ENCODE measurements at regions not wholly inside any gene's neighbourhood (a gene's known extent, or its start where the extent isn't known, plus 50 kb on each side); places are given as distances from the start of the nearest gene placed in this dataset.

DNA sequence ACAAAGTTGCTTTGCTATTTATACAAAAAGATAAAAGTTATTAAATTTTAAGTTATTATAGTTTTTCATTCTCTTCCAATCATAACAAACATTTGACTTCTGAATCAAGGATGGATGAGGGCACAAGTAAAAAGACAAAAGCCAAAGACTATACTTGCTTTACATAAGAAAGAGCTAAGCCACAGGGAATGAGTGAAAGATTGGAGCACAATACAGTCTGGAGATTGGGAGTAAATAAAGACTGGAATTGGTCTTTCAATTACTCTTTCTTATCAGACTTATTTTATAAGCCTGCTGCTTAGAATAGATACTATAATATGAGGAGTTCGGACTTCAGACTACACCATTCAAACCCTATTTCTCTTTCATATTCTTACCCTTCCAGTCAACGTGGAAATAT lies 1874.1 kb upstream of the PRR20A start:
- Histone ChIP-seq H2AFZ (ENCODE audit: insufficient read depth, low read depth, low read length, poor library complexity, severe bottlenecking) (no peak overlapping the region), H3K27me3 (replicated peaks in 1 of 4; ENCODE audit: control extremely low read depth in 1 of 4, control insufficient read depth in 3 of 4, insufficient read depth in 4 of 4, low read length in 3 of 4) (no peaks in the 10 kb centered on the region), H4K20me1 (ENCODE audit: control insufficient read depth, insufficient read depth, low read length, poor library complexity, severe bottlenecking) (no peaks in the 10 kb centered on the region), H3K9ac (ENCODE audit: low read length) (no peak overlapping the region), H3K27ac (ENCODE audit: low read length in 2 of 2) (no peak overlapping the region), H3K4me2 (replicated peaks; ENCODE audit: low read depth, low read length, poor library complexity, severe bottlenecking) (no peak overlapping the region), H3K79me2 (ENCODE audit: control insufficient read depth, insufficient read depth, low read length) (no peaks in the 10 kb centered on the region), H3K36me3 (replicated peaks in 1 of 2; ENCODE audit: control extremely low read depth in 1 of 2, control insufficient read depth in 1 of 2, extremely low read depth in 1 of 2, insufficient read depth in 2 of 2, low read length in 1 of 2) (no peaks in the 10 kb centered on the region), H3K4me3 (ENCODE audit: control extremely low read depth in 1 of 5, extremely low read depth in 1 of 5, insufficient read depth in 1 of 5, low read depth in 2 of 5, low read length in 4 of 5) (no peak overlapping the region), H3K9me3 (ENCODE audit: control extremely low read depth in 1 of 3, control insufficient read depth in 2 of 3, insufficient read depth in 1 of 3, low read length in 2 of 3) (no peaks in the 10 kb centered on the region), H3K4me1 (ENCODE audit: control insufficient read depth in 2 of 2, insufficient read depth in 2 of 2, low read length in 2 of 2) (no peaks in the 10 kb centered on the region)
- intact Hi-C loops (cut with micrococcal nuclease) = no loop called here
- no peak overlapping the region for H3K27ac Mint-ChIP-seq
- no peaks in the 10 kb centered on the region for H3K4me1 Mint-ChIP-seq
- CTCF ChIA-PET = no interaction called here
- H3K4me3 Mint-ChIP-seq = no peak overlapping the region
- no peaks in the 10 kb centered on the region for H3K27me3 Mint-ChIP-seq
- no peaks in the 10 kb centered on the region for H3K9me3 Mint-ChIP-seq (ENCODE audit: insufficient read depth)
- ATAC-seq (ENCODE audit: low read depth) (no peak), DNase-seq (no peak)
- POLR2A ChIA-PET = no interaction called here
- TF ChIP-seq EZH2 (IDR thresholded peaks at IDR 0.05; ENCODE audit: borderline replicate concordance, insufficient read depth, low read depth, low read length, poor library complexity, severe bottlenecking) = no peak
- TF ChIP-seq, protein P1, sequence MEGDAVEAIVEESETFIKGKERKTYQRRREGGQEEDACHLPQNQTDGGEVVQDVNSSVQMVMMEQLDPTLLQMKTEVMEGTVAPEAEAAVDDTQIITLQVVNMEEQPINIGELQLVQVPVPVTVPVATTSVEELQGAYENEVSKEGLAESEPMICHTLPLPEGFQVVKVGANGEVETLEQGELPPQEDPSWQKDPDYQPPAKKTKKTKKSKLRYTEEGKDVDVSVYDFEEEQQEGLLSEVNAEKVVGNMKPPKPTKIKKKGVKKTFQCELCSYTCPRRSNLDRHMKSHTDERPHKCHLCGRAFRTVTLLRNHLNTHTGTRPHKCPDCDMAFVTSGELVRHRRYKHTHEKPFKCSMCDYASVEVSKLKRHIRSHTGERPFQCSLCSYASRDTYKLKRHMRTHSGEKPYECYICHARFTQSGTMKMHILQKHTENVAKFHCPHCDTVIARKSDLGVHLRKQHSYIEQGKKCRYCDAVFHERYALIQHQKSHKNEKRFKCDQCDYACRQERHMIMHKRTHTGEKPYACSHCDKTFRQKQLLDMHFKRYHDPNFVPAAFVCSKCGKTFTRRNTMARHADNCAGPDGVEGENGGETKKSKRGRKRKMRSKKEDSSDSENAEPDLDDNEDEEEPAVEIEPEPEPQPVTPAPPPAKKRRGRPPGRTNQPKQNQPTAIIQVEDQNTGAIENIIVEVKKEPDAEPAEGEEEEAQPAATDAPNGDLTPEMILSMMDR (IDR thresholded peaks at IDR 0.05) = no peak
- no CpG with 5 or more reads among the region's 2 CpGs for WGBS (ENCODE audit: insufficient coverage)

DNA sequence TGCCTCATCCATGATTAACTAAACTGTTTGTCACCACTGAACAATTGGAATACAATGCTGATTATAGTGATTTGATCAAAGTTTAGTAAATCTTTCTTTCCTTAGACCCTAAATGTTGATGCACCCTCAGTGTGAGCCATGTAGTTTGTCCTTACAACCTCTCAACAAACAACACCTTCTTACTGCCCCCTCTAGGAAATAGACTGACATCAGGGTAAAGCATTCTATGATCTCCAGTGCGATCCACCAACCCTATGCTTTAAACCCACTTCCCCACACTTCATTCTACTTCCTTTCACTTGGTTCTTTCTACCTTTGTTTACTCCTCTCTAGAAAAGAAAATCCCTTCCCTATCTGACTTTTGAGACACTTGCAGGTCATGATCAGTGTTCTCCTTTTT lies 1842.5 kb upstream of the PRR20A start:
- H3K27ac Mint-ChIP-seq = no peak overlapping the region
- H3K27ac ChIP-seq (ENCODE audit: low read length in 2 of 2) = no peak overlapping the region

More for the DNA sequence above, 1842.5 kb upstream of the PRR20A start:
- H3K4me3 ChIP-seq (ENCODE audit: control extremely low read depth in 1 of 5, extremely low read depth in 1 of 5, insufficient read depth in 1 of 5, low read depth in 2 of 5, low read length in 4 of 5) = no peak overlapping the region
- H3K9me3 ChIP-seq (ENCODE audit: control extremely low read depth in 1 of 3, control insufficient read depth in 2 of 3, insufficient read depth in 1 of 3, low read length in 2 of 3) = peaks cover 0 to 8% (median 3%) of the 10 kb centered on the region in 3 donors
- Mint-ChIP-seq H3K9me3 (ENCODE audit: insufficient read depth) (peaks cover 8% of the 10 kb centered on the region), H3K27me3 (no peaks in the 10 kb centered on the region), H3K4me3 (no peak overlapping the region), H3K4me1 (no peaks in the 10 kb centered on the region)
- TF ChIP-seq, protein P1 (IDR thresholded peaks at IDR 0.05) = no peak
- no peak for TF ChIP-seq EZH2 (IDR thresholded peaks at IDR 0.05; ENCODE audit: borderline replicate concordance, insufficient read depth, low read depth, low read length, poor library complexity, severe bottlenecking)
- no peak overlapping the region for H2AFZ ChIP-seq (ENCODE audit: insufficient read depth, low read depth, low read length, poor library complexity, severe bottlenecking)
- H3K36me3 ChIP-seq (replicated peaks in 1 of 2; ENCODE audit: control extremely low read depth in 1 of 2, control insufficient read depth in 1 of 2, extremely low read depth in 1 of 2, insufficient read depth in 2 of 2, low read length in 1 of 2) = no peaks in the 10 kb centered on the region
- no peaks in the 10 kb centered on the region for H3K4me1 ChIP-seq (ENCODE audit: control insufficient read depth in 2 of 2, insufficient read depth in 2 of 2, low read length in 2 of 2)
- H3K9ac ChIP-seq (ENCODE audit: low read length) = no peak overlapping the region
- WGBS (ENCODE audit: insufficient coverage) = 86% methylated on average over 1 of the region's 1 CpG
- DNase-seq (no peak), ATAC-seq (ENCODE audit: low read depth) (no peak)
- no peaks in the 10 kb centered on the region for H3K79me2 ChIP-seq (ENCODE audit: control insufficient read depth, insufficient read depth, low read length)
- intact Hi-C loops (cut with micrococcal nuclease) = no loop called here
- ChIA-PET POLR2A (no interaction called here), CTCF (no interaction called here)
- H3K27me3 ChIP-seq (replicated peaks in 1 of 4; ENCODE audit: control extremely low read depth in 1 of 4, control insufficient read depth in 3 of 4, insufficient read depth in 4 of 4, low read length in 3 of 4) = no peaks in the 10 kb centered on the region
- H4K20me1 ChIP-seq (ENCODE audit: control insufficient read depth, insufficient read depth, low read length, poor library complexity, severe bottlenecking) = no peaks in the 10 kb centered on the region
- no peak overlapping the region for H3K4me2 ChIP-seq (replicated peaks; ENCODE audit: low read depth, low read length, poor library complexity, severe bottlenecking)

Data from B cell (primary cell).